CD4-positive, alpha-beta T cell (primary cell): ENCODE measurements at regions not wholly inside any gene's neighbourhood (a gene's known extent, or its start where the extent isn't known, plus 50 kb on each side); places are given as distances from the start of the nearest gene placed in this dataset.

Experiments used
- ATAC-seq: fragments of 200-7000 bp; cut with Tn5 transposase; one replicate; pipeline ENCODE4 v1.10.0; 2022; ENCODE audit warnings: mild to moderate bottlenecking; ENCODE audit not compliant: poor library complexity
- CTCF ChIA-PET: fragments of 350-600 bp; sonication (Branson Sonifier 250); formaldehyde crosslinking; loops from one replicate; lab custom pipeline; 2021; ENCODE audit warnings: antibody characterized with exemption, inconsistent platforms; lab: Charles Lee
- POLR2A ChIA-PET: fragments of 350-600 bp; sonication (Branson Sonifier 250); formaldehyde crosslinking; loops from one replicate; lab custom pipeline; 2021; ENCODE audit warnings: antibody characterized with exemption, inconsistent platforms; lab: Charles Lee
- DNase-seq, 14 experiments: peaks; one replicate each; pipeline ENCODE4 v3.0.0-alpha.2; 2013 to 2020; ENCODE audit warnings: mixed read lengths in 2 of 14
- H3K27ac ChIP-seq, 2 donors: one replicate each; pipeline versions ENCODE4 v1.5.1 to v1.7.0; 2013; ENCODE audit warnings: low read length in 2 of 2, low read depth in 1 of 2, mild to moderate bottlenecking in 1 of 2
- H3K27me3 ChIP-seq, 2 experiments: 1 replicate in 1 of 2; 2 replicates in 1 of 2; pipeline versions ENCODE4 v1.6.1 to v1.7.0; 2013; ENCODE audit warnings: low read length in 2 of 2, control low read depth in 1 of 2, mild to moderate bottlenecking in 1 of 2, moderate library complexity in 1 of 2; ENCODE audit not compliant: insufficient read depth in 2 of 2, control insufficient read depth in 1 of 2
- H3K36me3 ChIP-seq: one replicate; pipeline ENCODE4 v1.6.1; 2013; ENCODE audit warnings: low read length, control low read depth; ENCODE audit not compliant: insufficient read depth
- H3K4me1 ChIP-seq: one replicate; pipeline ENCODE4 v1.6.1; 2013; ENCODE audit warnings: low read length, control low read depth; ENCODE audit not compliant: insufficient read depth
- H3K4me3 ChIP-seq: one replicate; pipeline ENCODE4 v1.5.1; 2013; ENCODE audit warnings: mild to moderate bottlenecking, low read length, moderate library complexity
- H3K9me3 ChIP-seq, 2 experiments: 1 replicate in 1 of 2; 2 replicates in 1 of 2; pipeline versions ENCODE4 v1.6.1 to v1.7.0; 2013; ENCODE audit warnings: low read length in 2 of 2, mild to moderate bottlenecking in 2 of 2, control low read depth in 1 of 2, moderate library complexity in 1 of 2; ENCODE audit not compliant: control insufficient read depth in 1 of 2, insufficient read depth in 1 of 2
- H3K27ac Mint-ChIP-seq: one replicate; pipeline ENCODE4 v1.8.0; 2020; ENCODE audit warnings: mixed read lengths
- H3K27me3 Mint-ChIP-seq: one replicate; pipeline ENCODE4 v1.8.0; 2021; ENCODE audit warnings: mixed read lengths
- H3K36me3 Mint-ChIP-seq: one replicate; pipeline ENCODE4 v1.8.0; 2021; ENCODE audit warnings: low read depth, mixed read lengths
- H3K4me1 Mint-ChIP-seq: one replicate; pipeline ENCODE4 v1.8.0; 2021; ENCODE audit warnings: low read depth, mixed read lengths
- H3K4me3 Mint-ChIP-seq: one replicate; pipeline ENCODE4 v1.8.0; 2020; ENCODE audit warnings: mild to moderate bottlenecking, mixed read lengths
- H3K9me3 Mint-ChIP-seq: one replicate; pipeline ENCODE4 v1.8.0; 2020; ENCODE audit warnings: mixed read lengths
- CTCF ChIP-seq: fragments of 200-600 bp; IDR thresholded peaks from one replicate; pipeline ENCODE4 v1.8.0; 2022; ENCODE audit warnings: antibody characterized with exemption, mild to moderate bottlenecking
- intact Hi-C, 2 experiments: fragments of 100-400 bp; cut with DNase I in 1 of 2; cut with micrococcal nuclease in 1 of 2; formaldehyde crosslinking; loops; one replicate each; pipeline versions ENCODE4 v1.15.1 to v1.9.0; 2023 to 2025; cut with DNase I, micrococcal nuclease

GRCh38 chr6:28734443-28734959 is 189.3 kb downstream of the TRIM27 start:
- intact Hi-C loops, result loop anchor here in 1 of 2 experiments (10.0 kb wide), 1 partner anchor 50 kb away; no protein-coding TSS in a partner anchor
- Mint-ChIP-seq H3K9me3 (peaks cover 24% of the 10 kb centered on the region), H3K27me3 (peaks cover 95% of the 10 kb centered on the region), H3K36me3 (peaks cover 10% of the 10 kb centered on the region), H3K4me1 (peaks cover 6% of the 10 kb centered on the region), H3K27ac (no peak overlapping the region), H3K4me3 (no peak overlapping the region)
- Histone ChIP-seq H3K36me3 (no peaks in the 10 kb centered on the region), H3K27ac (no peak overlapping the region), H3K4me1 (no peaks in the 10 kb centered on the region), H3K9me3 (peaks cover 45 to 74% of the 10 kb centered on the region in 2 experiments), H3K27me3 (peaks cover 89 to 93% of the 10 kb centered on the region in 2 experiments), H3K4me3 (no peak overlapping the region)
- ChIA-PET CTCF (no interaction called here), POLR2A (no interaction called here)
- no peak for DNase-seq
- no peak for ATAC-seq
- TF ChIP-seq CTCF, result no peak

GRCh38 chr6:28736121-28736520 is 187.7 kb downstream of the TRIM27 start:
- Mint-ChIP-seq H3K27ac (no peak overlapping the region), H3K27me3 (peaks cover 83% of the 10 kb centered on the region), H3K36me3 (peaks cover 10% of the 10 kb centered on the region), H3K4me1 (no peaks in the 10 kb centered on the region), H3K4me3 (no peak overlapping the region), H3K9me3 (peaks cover 21% of the 10 kb centered on the region)
- intact Hi-C loops, result loop anchor here in 1 of 2 experiments (5.0 to 10.0 kb wide), 2 partner anchors 49 to 76 kb away; no protein-coding TSS in a partner anchor
- Histone ChIP-seq H3K36me3 (no peaks in the 10 kb centered on the region), H3K27ac (no peak overlapping the region), H3K9me3 (peaks cover 47 to 64% of the 10 kb centered on the region in 2 experiments), H3K27me3 (peaks cover 90 to 94% of the 10 kb centered on the region in 2 experiments), H3K4me1 (no peaks in the 10 kb centered on the region), H3K4me3 (no peak overlapping the region)
- no peak for TF ChIP-seq CTCF
- DNase-seq (no peak), ATAC-seq (no peak)
- ChIA-PET POLR2A (no interaction called here), CTCF (no interaction called here)

- ATAC-seq, result no peak
- DNase-seq, result no peak
- no peak for TF ChIP-seq CTCF
- ChIA-PET POLR2A (no interaction called here), CTCF (no interaction called here)
- intact Hi-C loops, result loop anchor here in 1 of 2 experiments (5.0 to 10.0 kb wide), 2 partner anchors 47 to 74 kb away; no protein-coding TSS in a partner anchor
- Histone ChIP-seq H3K9me3 (peaks cover 51 to 54% of the 10 kb centered on the region in 2 experiments), H3K36me3 (no peaks in the 10 kb centered on the region), H3K27ac (no peak overlapping the region), H3K4me3 (no peak overlapping the region), H3K4me1 (no peaks in the 10 kb centered on the region), H3K27me3 (peaks cover 88 to 89% of the 10 kb centered on the region in 2 experiments)
- Mint-ChIP-seq H3K36me3 (peaks cover 10% of the 10 kb centered on the region), H3K9me3 (peaks cover 21% of the 10 kb centered on the region), H3K27ac (no peak overlapping the region), H3K27me3 (peaks cover 79% of the 10 kb centered on the region), H3K4me1 (no peaks in the 10 kb centered on the region), H3K4me3 (no peak overlapping the region)
Measured at GRCh38 chr6:28737750-28738395, 185.9 kb downstream of the TRIM27 start.
